ENCODE measurements at regions not wholly inside any gene's neighbourhood (a gene's known extent, or its start where the extent isn't known, plus 50 kb on each side); places are given as distances from the start of the nearest gene placed in this dataset.

DNA sequence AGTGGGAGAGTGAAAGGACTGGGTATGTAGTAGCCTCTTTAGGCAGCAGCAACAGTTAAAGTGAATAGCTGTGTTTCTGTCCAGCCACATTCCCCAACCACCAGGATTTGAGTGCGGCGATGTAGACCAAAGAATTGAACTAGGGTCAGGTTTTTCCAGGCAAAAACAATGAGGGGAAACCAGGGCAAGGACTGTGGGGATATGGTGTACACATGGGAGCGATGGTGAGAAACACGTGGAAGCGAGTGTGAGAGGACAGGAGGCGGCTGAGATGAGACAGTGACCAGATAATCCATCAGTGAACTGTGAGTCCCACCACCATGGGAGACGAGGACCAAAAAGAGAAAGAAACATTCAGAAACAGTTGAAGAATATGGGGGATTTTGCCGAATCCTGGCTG, 409.5 kb downstream of the TSN start:
- Histone ChIP-seq H3K27ac (ENCODE audit: low read depth, low read length) (no peak overlapping the region), H3K27me3 (ENCODE audit: control insufficient read depth in 1 of 2, insufficient read depth in 2 of 2, low read length in 2 of 2) (no peaks in the 10 kb centered on the region), H3K9me3 (ENCODE audit: control insufficient read depth in 1 of 2, low read length in 2 of 2) (no peaks in the 10 kb centered on the region), H3K9ac (ENCODE audit: low read depth in 1 of 2, low read length in 2 of 2) (no peak overlapping the region), H3K36me3 (ENCODE audit: control insufficient read depth in 1 of 2, insufficient read depth in 2 of 2, low read length in 2 of 2) (no peaks in the 10 kb centered on the region), H3K4me1 (ENCODE audit: control insufficient read depth in 1 of 2, insufficient read depth in 2 of 2, low read length in 2 of 2) (no peaks in the 10 kb centered on the region), H3K4me3 (ENCODE audit: low read depth in 1 of 2, low read length in 2 of 2) (no peak overlapping the region)

DNA sequence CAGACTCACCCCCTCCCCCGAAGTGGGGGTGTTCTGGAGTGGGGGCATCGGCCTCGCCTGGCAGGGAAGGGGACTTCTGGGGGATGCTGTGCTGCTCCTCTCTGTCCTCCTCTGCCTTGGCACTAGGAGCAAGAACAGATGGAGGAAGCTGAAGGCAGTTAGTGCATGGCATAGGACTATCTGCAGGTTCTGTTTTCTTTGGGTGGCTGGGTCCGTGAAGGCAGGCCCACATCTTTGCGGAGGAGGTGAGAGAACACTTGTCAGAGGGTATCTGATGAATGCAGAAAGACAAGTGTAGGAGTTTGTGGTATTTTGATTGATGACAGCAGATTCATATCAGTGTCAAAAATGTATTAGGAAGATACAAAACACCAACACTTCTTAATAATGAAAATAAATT, 411.4 kb downstream of the TSN start:
- H3K9me3 ChIP-seq (ENCODE audit: control insufficient read depth in 1 of 2, low read length in 2 of 2) = no peaks in the 10 kb centered on the region
- no peak overlapping the region for H3K27ac ChIP-seq (ENCODE audit: low read depth, low read length)
- no peak overlapping the region for H3K9ac ChIP-seq (ENCODE audit: low read depth in 1 of 2, low read length in 2 of 2)
- no peaks in the 10 kb centered on the region for H3K36me3 ChIP-seq (ENCODE audit: control insufficient read depth in 1 of 2, insufficient read depth in 2 of 2, low read length in 2 of 2)
- no peaks in the 10 kb centered on the region for H3K27me3 ChIP-seq (ENCODE audit: control insufficient read depth in 1 of 2, insufficient read depth in 2 of 2, low read length in 2 of 2)
- no peak overlapping the region for H3K4me3 ChIP-seq (ENCODE audit: low read depth in 1 of 2, low read length in 2 of 2)
- H3K4me1 ChIP-seq (ENCODE audit: control insufficient read depth in 1 of 2, insufficient read depth in 2 of 2, low read length in 2 of 2) = no peaks in the 10 kb centered on the region

DNA sequence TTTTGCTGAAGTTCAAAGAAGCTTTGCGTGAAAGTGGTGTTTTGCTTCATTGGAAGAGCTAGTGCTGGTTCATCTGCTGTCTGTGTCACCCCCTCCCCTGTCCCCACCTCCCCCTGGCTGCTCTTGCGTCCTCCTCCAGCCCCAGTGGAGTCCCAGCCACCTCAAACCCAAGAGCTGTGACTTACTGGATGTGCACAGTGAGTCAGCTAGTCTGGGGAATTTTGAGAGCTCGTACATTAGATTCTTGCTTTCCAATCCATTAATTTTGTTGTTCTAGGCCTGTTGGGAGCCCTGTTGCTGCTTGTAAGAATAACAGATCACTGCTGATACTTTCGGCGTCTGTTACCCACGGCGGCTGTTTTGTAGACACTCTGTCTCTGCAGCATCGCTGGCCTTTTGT, 412.1 kb downstream of the TSN start:
- Histone ChIP-seq H3K9ac (ENCODE audit: low read depth in 1 of 2, low read length in 2 of 2) (no peak overlapping the region), H3K4me1 (ENCODE audit: control insufficient read depth in 1 of 2, insufficient read depth in 2 of 2, low read length in 2 of 2) (no peaks in the 10 kb centered on the region)

DNA sequence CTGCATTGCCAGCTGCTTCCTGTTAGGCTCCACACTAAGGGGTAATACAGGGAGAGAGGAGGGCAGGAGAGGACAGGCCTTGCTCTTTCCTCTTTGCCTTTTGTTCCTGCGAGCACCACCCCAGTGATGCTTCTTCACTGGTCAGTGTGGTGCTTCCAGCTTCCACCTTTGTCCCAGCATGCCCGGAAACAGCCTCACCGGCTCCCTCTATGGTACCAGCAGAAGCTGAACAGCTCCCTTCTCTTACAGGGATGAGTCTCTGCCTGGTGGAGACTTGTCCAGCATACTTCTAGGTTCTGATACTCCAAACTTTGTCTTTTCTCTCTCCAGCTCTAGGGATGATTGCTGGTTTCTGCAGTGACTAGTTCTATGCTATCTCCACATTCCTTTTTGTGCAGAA, 413.3 kb downstream of the TSN start:
- no peak overlapping the region for H3K27ac ChIP-seq (ENCODE audit: low read depth, low read length)
- no peaks in the 10 kb centered on the region for H3K4me1 ChIP-seq (ENCODE audit: control insufficient read depth in 1 of 2, insufficient read depth in 2 of 2, low read length in 2 of 2)
- H3K9ac ChIP-seq (ENCODE audit: low read depth in 1 of 2, low read length in 2 of 2) = no peak overlapping the region
- H3K9me3 ChIP-seq (ENCODE audit: control insufficient read depth in 1 of 2, low read length in 2 of 2) = no peaks in the 10 kb centered on the region
- no peaks in the 10 kb centered on the region for H3K27me3 ChIP-seq (ENCODE audit: control insufficient read depth in 1 of 2, insufficient read depth in 2 of 2, low read length in 2 of 2)
- H3K36me3 ChIP-seq (ENCODE audit: control insufficient read depth in 1 of 2, insufficient read depth in 2 of 2, low read length in 2 of 2) = no peaks in the 10 kb centered on the region
- no peak overlapping the region for H3K4me3 ChIP-seq (ENCODE audit: low read depth in 1 of 2, low read length in 2 of 2)

More for the DNA sequence above, 412.1 kb downstream of the TSN start:
- Histone ChIP-seq H3K27me3 (ENCODE audit: control insufficient read depth in 1 of 2, insufficient read depth in 2 of 2, low read length in 2 of 2) (no peaks in the 10 kb centered on the region), H3K4me3 (ENCODE audit: low read depth in 1 of 2, low read length in 2 of 2) (no peak overlapping the region), H3K9me3 (ENCODE audit: control insufficient read depth in 1 of 2, low read length in 2 of 2) (no peaks in the 10 kb centered on the region), H3K36me3 (ENCODE audit: control insufficient read depth in 1 of 2, insufficient read depth in 2 of 2, low read length in 2 of 2) (no peaks in the 10 kb centered on the region), H3K27ac (ENCODE audit: low read depth, low read length) (no peak overlapping the region)

DNA sequence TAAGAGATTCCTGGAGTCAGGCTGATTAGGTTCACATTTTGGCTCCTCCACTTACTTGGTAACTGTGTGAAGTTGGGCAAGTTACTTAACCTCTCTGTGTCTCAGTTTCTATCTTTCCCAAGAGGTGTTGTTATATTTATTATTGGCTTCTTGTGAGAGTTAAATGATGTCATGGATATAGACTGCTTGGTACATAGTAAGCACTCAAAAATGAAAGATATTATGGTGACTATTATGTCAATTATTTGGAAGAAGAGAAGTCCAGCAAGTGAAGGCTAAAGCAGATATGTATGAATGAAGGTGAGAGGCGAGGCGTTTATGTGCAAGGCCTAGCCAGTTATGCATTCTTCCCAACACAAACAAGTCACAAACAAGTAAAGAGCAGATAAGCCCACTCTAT, 417.4 kb downstream of the TSN start:
- Histone ChIP-seq H3K9ac (ENCODE audit: low read depth in 1 of 2, low read length in 2 of 2) (no peak overlapping the region), H3K9me3 (ENCODE audit: control insufficient read depth in 1 of 2, low read length in 2 of 2) (no peaks in the 10 kb centered on the region), H3K4me1 (ENCODE audit: control insufficient read depth in 1 of 2, insufficient read depth in 2 of 2, low read length in 2 of 2) (no peaks in the 10 kb centered on the region)

DNA sequence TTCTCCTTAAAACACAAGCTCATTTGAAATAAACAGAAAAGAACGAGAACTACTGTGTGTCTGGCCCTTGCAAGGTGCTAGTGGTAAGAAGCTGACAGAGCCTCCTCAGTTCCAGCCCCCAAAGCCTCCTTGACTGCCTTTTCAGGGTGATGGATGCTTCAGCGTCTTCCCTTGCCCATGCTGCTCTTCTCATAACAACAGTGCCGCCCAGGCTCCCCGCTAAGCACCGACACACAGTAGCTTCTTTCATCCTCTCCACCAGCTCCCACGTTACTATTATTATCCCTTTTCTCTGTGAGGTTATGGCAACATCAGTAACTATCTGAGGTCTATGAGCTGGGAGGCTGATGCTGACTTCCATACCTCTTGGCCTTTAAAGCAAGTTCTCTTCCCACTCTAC, 418.6 kb downstream of the TSN start:
- H3K27me3 ChIP-seq (ENCODE audit: control insufficient read depth in 1 of 2, insufficient read depth in 2 of 2, low read length in 2 of 2) = no peaks in the 10 kb centered on the region
- no peak overlapping the region for H3K27ac ChIP-seq (ENCODE audit: low read depth, low read length)
- H3K9me3 ChIP-seq (ENCODE audit: control insufficient read depth in 1 of 2, low read length in 2 of 2) = no peaks in the 10 kb centered on the region
- no peak overlapping the region for H3K4me3 ChIP-seq (ENCODE audit: low read depth in 1 of 2, low read length in 2 of 2)
- H3K9ac ChIP-seq (ENCODE audit: low read depth in 1 of 2, low read length in 2 of 2) = no peak overlapping the region
- H3K4me1 ChIP-seq (ENCODE audit: control insufficient read depth in 1 of 2, insufficient read depth in 2 of 2, low read length in 2 of 2) = no peaks in the 10 kb centered on the region
- no peaks in the 10 kb centered on the region for H3K36me3 ChIP-seq (ENCODE audit: control insufficient read depth in 1 of 2, insufficient read depth in 2 of 2, low read length in 2 of 2)

More for the DNA sequence above, 417.4 kb downstream of the TSN start:
- H3K27me3 ChIP-seq (ENCODE audit: control insufficient read depth in 1 of 2, insufficient read depth in 2 of 2, low read length in 2 of 2) = no peaks in the 10 kb centered on the region
- H3K4me3 ChIP-seq (ENCODE audit: low read depth in 1 of 2, low read length in 2 of 2) = no peak overlapping the region
- no peaks in the 10 kb centered on the region for H3K36me3 ChIP-seq (ENCODE audit: control insufficient read depth in 1 of 2, insufficient read depth in 2 of 2, low read length in 2 of 2)
- H3K27ac ChIP-seq (ENCODE audit: low read depth, low read length) = no peak overlapping the region

DNA sequence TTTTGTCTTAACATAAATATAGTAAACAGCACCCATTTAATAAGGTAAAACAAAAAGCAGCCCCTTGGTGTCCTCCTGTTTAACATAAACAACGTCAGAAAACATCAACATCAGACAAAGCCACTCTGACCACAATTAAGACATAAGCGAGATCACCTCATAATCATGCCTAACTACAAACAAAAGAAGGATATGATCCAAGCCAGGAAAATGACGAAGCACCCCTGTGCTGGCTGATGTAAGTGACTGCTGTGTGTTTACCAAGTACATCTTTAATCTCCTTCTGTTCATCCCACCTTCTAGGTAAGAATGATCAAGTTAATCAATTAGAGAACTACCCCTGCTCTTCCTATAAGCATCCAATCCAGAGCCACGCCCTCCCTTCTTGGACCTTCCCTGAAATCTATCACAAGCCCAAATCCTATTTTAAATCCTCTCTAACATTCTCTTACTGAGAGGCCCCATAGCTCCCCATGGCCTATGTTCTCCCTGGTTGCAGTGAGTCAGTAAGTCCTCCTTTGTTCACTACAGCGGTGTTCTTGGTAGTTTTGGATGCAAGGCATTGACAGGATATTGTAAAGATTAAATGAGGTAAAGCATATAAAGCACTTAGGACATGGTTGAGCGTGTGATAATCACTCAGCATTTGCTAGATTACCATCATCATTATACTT, 424.2 kb downstream of the TSN start:
- Histone ChIP-seq H3K27me3 (ENCODE audit: control insufficient read depth in 1 of 2, insufficient read depth in 2 of 2, low read length in 2 of 2) (no peaks in the 10 kb centered on the region), H3K9ac (ENCODE audit: low read depth in 1 of 2, low read length in 2 of 2) (no peak overlapping the region), H3K36me3 (ENCODE audit: control insufficient read depth in 1 of 2, insufficient read depth in 2 of 2, low read length in 2 of 2) (no peaks in the 10 kb centered on the region), H3K4me3 (ENCODE audit: low read depth in 1 of 2, low read length in 2 of 2) (no peak overlapping the region), H3K4me1 (ENCODE audit: control insufficient read depth in 1 of 2, insufficient read depth in 2 of 2, low read length in 2 of 2) (no peaks in the 10 kb centered on the region), H3K9me3 (ENCODE audit: control insufficient read depth in 1 of 2, low read length in 2 of 2) (no peaks in the 10 kb centered on the region), H3K27ac (ENCODE audit: low read depth, low read length) (no peak overlapping the region)

DNA sequence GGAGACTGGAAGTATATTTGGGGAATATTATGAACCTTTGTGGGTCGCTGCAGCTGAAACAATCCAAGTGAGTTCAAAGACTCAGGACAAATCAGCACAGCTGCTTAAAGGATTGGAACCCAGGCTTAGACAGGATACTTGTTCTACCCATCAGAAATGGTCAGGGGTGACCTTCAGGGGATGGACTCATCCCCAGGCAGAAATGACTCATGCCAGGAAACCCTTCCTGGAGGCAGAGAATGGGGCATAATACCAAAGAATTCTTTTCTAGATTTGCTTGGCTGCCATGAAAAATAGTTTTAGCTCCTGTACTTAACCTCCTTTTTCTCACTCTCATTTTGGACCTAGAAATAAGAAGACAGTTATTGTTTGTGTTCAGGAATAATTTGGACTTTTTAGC, 425.5 kb downstream of the TSN start:
- Histone ChIP-seq H3K36me3 (ENCODE audit: control insufficient read depth in 1 of 2, insufficient read depth in 2 of 2, low read length in 2 of 2) (no peaks in the 10 kb centered on the region), H3K9ac (ENCODE audit: low read depth in 1 of 2, low read length in 2 of 2) (no peak overlapping the region), H3K27me3 (ENCODE audit: control insufficient read depth in 1 of 2, insufficient read depth in 2 of 2, low read length in 2 of 2) (no peaks in the 10 kb centered on the region), H3K4me3 (ENCODE audit: low read depth in 1 of 2, low read length in 2 of 2) (no peak overlapping the region), H3K4me1 (ENCODE audit: control insufficient read depth in 1 of 2, insufficient read depth in 2 of 2, low read length in 2 of 2) (no peaks in the 10 kb centered on the region), H3K27ac (ENCODE audit: low read depth, low read length) (no peak overlapping the region), H3K9me3 (ENCODE audit: control insufficient read depth in 1 of 2, low read length in 2 of 2) (no peaks in the 10 kb centered on the region)

DNA sequence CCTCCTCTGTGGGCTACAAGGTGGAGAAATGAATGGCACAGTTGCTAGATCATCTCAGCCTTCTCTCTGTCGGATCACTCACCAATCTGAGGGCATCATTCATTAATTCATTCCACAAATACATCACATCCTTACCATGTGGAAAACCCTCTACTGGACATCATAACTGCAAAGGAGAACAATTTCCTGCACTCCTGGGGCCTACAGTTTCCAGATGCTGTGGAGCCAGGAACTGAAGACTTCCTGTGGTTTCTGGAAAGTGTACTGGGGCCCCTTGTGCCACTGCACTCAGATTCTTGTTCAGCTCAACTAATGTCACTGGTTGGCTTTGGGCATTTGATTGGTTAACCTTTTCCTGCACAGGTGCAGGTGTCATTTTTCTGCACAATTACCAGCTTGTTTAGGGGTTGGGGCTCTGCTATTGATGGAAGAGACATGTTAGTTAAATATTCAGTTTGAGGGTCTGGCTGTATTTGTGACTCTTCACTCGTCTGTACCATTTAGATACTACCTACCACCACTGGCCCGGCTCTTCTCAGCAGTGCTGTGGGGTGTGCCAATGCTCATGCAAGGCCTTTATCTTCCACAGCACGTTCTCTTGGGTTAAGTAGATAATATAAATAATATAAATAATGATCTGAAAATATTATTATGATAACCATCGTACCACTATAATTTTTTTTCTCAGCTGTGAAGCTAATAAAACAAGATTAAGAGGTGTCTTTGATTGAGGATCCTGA, 427.3 kb downstream of the TSN start:
- Histone ChIP-seq H3K4me1 (ENCODE audit: control insufficient read depth in 1 of 2, insufficient read depth in 2 of 2, low read length in 2 of 2) (no peaks in the 10 kb centered on the region), H3K9ac (ENCODE audit: low read depth in 1 of 2, low read length in 2 of 2) (no peak overlapping the region), H3K27ac (ENCODE audit: low read depth, low read length) (no peak overlapping the region), H3K36me3 (ENCODE audit: control insufficient read depth in 1 of 2, insufficient read depth in 2 of 2, low read length in 2 of 2) (no peaks in the 10 kb centered on the region), H3K9me3 (ENCODE audit: control insufficient read depth in 1 of 2, low read length in 2 of 2) (no peaks in the 10 kb centered on the region), H3K4me3 (ENCODE audit: low read depth in 1 of 2, low read length in 2 of 2) (no peak overlapping the region), H3K27me3 (ENCODE audit: control insufficient read depth in 1 of 2, insufficient read depth in 2 of 2, low read length in 2 of 2) (no peaks in the 10 kb centered on the region)

DNA sequence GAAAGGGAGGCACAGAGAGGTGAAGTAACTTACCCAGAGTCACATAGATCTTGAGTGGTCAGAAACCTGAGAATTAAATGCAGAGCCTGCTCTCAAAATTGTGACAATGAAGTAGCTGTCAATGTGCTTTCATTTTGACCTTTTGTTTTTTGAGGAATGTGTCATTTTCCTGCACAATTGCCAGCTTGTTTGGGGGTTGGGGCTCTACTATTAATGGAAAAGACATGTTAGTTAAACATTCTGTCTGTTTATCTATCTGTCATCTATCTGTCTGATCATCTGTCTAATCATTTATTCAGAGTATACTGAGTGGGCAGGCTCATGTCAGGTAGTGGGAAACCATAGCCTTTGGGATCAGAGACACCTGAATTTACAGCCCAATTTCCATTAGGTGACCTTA, 428.4 kb downstream of the TSN start:
- Histone ChIP-seq H3K9ac (ENCODE audit: low read depth in 1 of 2, low read length in 2 of 2) (no peak overlapping the region), H3K4me1 (ENCODE audit: control insufficient read depth in 1 of 2, insufficient read depth in 2 of 2, low read length in 2 of 2) (no peaks in the 10 kb centered on the region), H3K9me3 (ENCODE audit: control insufficient read depth in 1 of 2, low read length in 2 of 2) (no peaks in the 10 kb centered on the region), H3K4me3 (ENCODE audit: low read depth in 1 of 2, low read length in 2 of 2) (no peak overlapping the region), H3K36me3 (ENCODE audit: control insufficient read depth in 1 of 2, insufficient read depth in 2 of 2, low read length in 2 of 2) (no peaks in the 10 kb centered on the region), H3K27me3 (ENCODE audit: control insufficient read depth in 1 of 2, insufficient read depth in 2 of 2, low read length in 2 of 2) (no peaks in the 10 kb centered on the region), H3K27ac (ENCODE audit: low read depth, low read length) (no peak overlapping the region)

Measured in duodenal mucosa (tissue), 2 donors.